Middle frontal gyrus (tissue), 1 donor: ENCODE measurements at regions not wholly inside any gene's neighbourhood (a gene's known extent, or its start where the extent isn't known, plus 50 kb on each side); places are given as distances from the start of the nearest gene placed in this dataset.
"Not testable (repeated sequence)": the region's sequence is repeated elsewhere in the genome, so short reads cannot be mapped to it uniquely, and the experiment has no call there.

Experiments used
- DNase-seq: peaks from one replicate; pipeline ENCODE4 v3.0.0-alpha.2; 2015; ENCODE audit warnings: low spot score; ENCODE audit errors: extremely low spot score

GRCh38 chr3:106116733-106117489 lies 248.1 kb upstream of the CBLB start:
- no peak for DNase-seq

GRCh38 chr3:106117490-106117858 lies 248.7 kb upstream of the CBLB start:
- DNase-seq, result no peak

- DNase-seq, result no peak
Measured at GRCh38 chr3:106119614-106120082, 250.8 kb upstream of the CBLB start.

GRCh38 chr3:106120356-106120755 lies 251.5 kb upstream of the CBLB start:
- no peak for DNase-seq

GRCh38 chr3:106121491-106122289 lies 252.9 kb upstream of the CBLB start:
- DNase-seq, result no peak

GRCh38 chr3:106124818-106125217 lies 256.0 kb upstream of the CBLB start:
- DNase-seq, result no peak

- DNase-seq, result no peak
Measured at GRCh38 chr3:106125321-106125720, 256.5 kb upstream of the CBLB start.

GRCh38 chr3:106126067-106126845 lies 257.4 kb upstream of the CBLB start:
- no peak for DNase-seq

- DNase-seq, result no peak
Measured at GRCh38 chr3:106126846-106127235, 258.0 kb upstream of the CBLB start.

GRCh38 chr3:106129939-106130338 lies 261.1 kb upstream of the CBLB start:
- DNase-seq, result no peak

- no peak for DNase-seq
Measured at GRCh38 chr3:106130384-106131198, 261.8 kb upstream of the CBLB start.

GRCh38 chr3:106135451-106136160 lies 266.8 kb upstream of the CBLB start:
- no peak for DNase-seq

- DNase-seq, result no peak
Measured at GRCh38 chr3:106139826-106140225, 271.0 kb upstream of the CBLB start.

GRCh38 chr3:106140431-106140830 lies 271.6 kb upstream of the CBLB start:
- DNase-seq, result no peak

- no peak for DNase-seq
Measured at GRCh38 chr3:106144030-106144429, 275.2 kb upstream of the CBLB start.

- not testable (repeated sequence) for DNase-seq
Measured at GRCh38 chr3:106148440-106149082, 279.7 kb upstream of the CBLB start.

- no peak for DNase-seq
Measured at GRCh38 chr3:106157411-106157810, 288.6 kb upstream of the CBLB start.

GRCh38 chr3:106160396-106160795 lies 291.6 kb upstream of the CBLB start:
- DNase-seq, result no peak

- no peak for DNase-seq
Measured at GRCh38 chr3:106161246-106161645, 292.4 kb upstream of the CBLB start.

- DNase-seq, result no peak
Measured at GRCh38 chr3:106167728-106168127, 298.9 kb upstream of the CBLB start.
